Endodermal cell (in vitro differentiated cells): ENCODE measurements at regions not wholly inside any gene's neighbourhood (a gene's known extent, or its start where the extent isn't known, plus 50 kb on each side); places are given as distances from the start of the nearest gene placed in this dataset.

Source experiments
- DNase-seq: peaks from one replicate; pipeline ENCODE4 v3.0.0-alpha.2; 2017
- H3K27ac ChIP-seq: 2 replicates; pipeline ENCODE4 v1.5.1; 2013; ENCODE audit warnings: mild to moderate bottlenecking, low read depth, low read length, moderate library complexity
- H3K27me3 ChIP-seq: 2 replicates; pipeline ENCODE4 v1.6.1; 2013; ENCODE audit warnings: mild to moderate bottlenecking, low read length, moderate library complexity; ENCODE audit not compliant: insufficient read depth, control insufficient read depth, poor library complexity, severe bottlenecking
- H3K36me3 ChIP-seq: 2 replicates; pipeline ENCODE4 v1.7.0; 2013; ENCODE audit warnings: mild to moderate bottlenecking, low read length, moderate library complexity; ENCODE audit not compliant: control insufficient read depth, insufficient read depth
- H3K4me1 ChIP-seq: one replicate; pipeline ENCODE4 v1.7.0; 2013; ENCODE audit warnings: low read length; ENCODE audit not compliant: control insufficient read depth, insufficient read depth
- H3K4me3 ChIP-seq: 2 replicates; pipeline ENCODE4 v1.5.1; 2013; ENCODE audit warnings: mild to moderate bottlenecking, low read length, moderate library complexity
- H3K9ac ChIP-seq: 2 replicates; pipeline ENCODE4 v1.6.1; 2013; ENCODE audit warnings: mild to moderate bottlenecking, low read length, moderate library complexity; ENCODE audit not compliant: poor library complexity, severe bottlenecking; ENCODE audit errors: extremely low read depth
- H3K9me3 ChIP-seq: 2 replicates; pipeline ENCODE4 v1.6.1; 2013; ENCODE audit warnings: mild to moderate bottlenecking, low read length, moderate library complexity; ENCODE audit not compliant: control insufficient read depth
- H3K27ac Mint-ChIP-seq: 2 replicates; pipeline ENCODE4 v1.8.0; 2020; ENCODE audit warnings: mixed read lengths
- H3K27me3 Mint-ChIP-seq: 2 replicates; pipeline ENCODE4 v1.8.0; 2021; ENCODE audit warnings: mild to moderate bottlenecking, mixed read lengths; ENCODE audit not compliant: insufficient read depth
- H3K36me3 Mint-ChIP-seq: 2 replicates; pipeline ENCODE4 v1.8.0; 2020; ENCODE audit warnings: low read depth, mixed read lengths
- H3K4me1 Mint-ChIP-seq: 2 replicates; pipeline ENCODE4 v1.8.0; 2020; ENCODE audit warnings: mixed read lengths
- H3K4me3 Mint-ChIP-seq: 2 replicates; pipeline ENCODE4 v1.8.0; 2020; ENCODE audit warnings: mild to moderate bottlenecking, moderate library complexity, mixed read lengths
- H3K9me3 Mint-ChIP-seq: 2 replicates; pipeline ENCODE4 v1.8.0; 2020; ENCODE audit warnings: mild to moderate bottlenecking, mixed read lengths
- WGBS, 2 experiments: methylation state at CpG; one replicate each; pipeline versions ENCODE4 v1.1.5 to v1.1.7; 2013; ENCODE audit warnings: missing lambda C conversion rate in 2 of 2, mixed read lengths in 1 of 2; ENCODE audit not compliant: insufficient coverage in 1 of 2, insufficient read length in 1 of 2; 5-methylcytosine and 5-hydroxymethylcytosine counted together
- TF ChIP-seq, protein P1 (sequence below): fragments of 200-600 bp; sonication (generic); conservative IDR thresholded peaks from 2 replicates; pipeline ENCODE4 v1.5.0; 2021; ENCODE audit warnings: antibody characterized with exemption, mild to moderate bottlenecking

DNA sequence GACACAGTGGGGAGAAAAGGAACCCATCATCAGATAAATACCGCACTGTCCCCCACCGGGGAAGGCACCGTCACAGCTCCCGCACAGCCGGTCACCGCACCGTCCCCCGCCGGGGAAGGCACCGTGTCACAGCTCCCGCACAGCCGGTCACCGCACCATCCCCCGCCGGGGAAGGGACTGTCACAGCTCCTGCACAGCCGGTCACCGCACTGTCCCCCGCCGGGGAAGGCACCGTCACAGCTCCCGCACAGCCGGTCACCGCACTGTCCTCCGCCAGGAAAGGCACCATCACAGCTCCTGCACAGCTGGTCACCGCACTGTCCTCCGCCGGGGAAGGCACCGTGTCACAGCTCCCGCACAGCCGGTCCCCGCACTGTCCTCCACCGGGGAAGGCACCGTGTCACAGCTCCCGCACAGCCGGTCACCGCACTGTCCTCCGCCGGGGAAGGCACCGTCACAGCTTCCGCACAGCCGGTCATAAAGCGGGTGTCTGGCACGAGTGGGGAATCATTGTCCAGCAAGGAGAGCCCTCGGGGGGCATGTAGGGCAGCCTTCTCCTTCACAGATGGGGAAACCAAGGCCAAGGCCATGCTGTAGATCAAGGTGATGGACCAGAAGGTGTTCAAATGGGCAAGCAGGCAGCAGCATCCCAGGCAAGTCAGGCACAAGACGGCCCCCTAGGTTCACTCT lies 280.1 kb downstream of the NPHP4 start:
- Histone ChIP-seq H3K27ac (no peak overlapping the region), H3K9me3 (peaks cover 12% of the 10 kb centered on the region), H3K27me3 (no peaks in the 10 kb centered on the region), H3K36me3 (no peaks in the 10 kb centered on the region), H3K4me1 (no peaks in the 10 kb centered on the region), H3K4me3 (no peak overlapping the region), H3K9ac (no peak overlapping the region)
- no peaks in the 10 kb centered on the region for H3K4me1 Mint-ChIP-seq
- H3K4me3 Mint-ChIP-seq: no peak overlapping the region
- H3K36me3 Mint-ChIP-seq: peaks cover 2% of the 10 kb centered on the region
- peak; percentile 31 for DNase-seq
- no peak overlapping the region for H3K27ac Mint-ChIP-seq
- 95 to 97% methylated on average over 34 to 45 of the region's 45 CpGs for WGBS, 2 experiments
- H3K27me3 Mint-ChIP-seq: no peaks in the 10 kb centered on the region
- TF ChIP-seq, protein P1, sequence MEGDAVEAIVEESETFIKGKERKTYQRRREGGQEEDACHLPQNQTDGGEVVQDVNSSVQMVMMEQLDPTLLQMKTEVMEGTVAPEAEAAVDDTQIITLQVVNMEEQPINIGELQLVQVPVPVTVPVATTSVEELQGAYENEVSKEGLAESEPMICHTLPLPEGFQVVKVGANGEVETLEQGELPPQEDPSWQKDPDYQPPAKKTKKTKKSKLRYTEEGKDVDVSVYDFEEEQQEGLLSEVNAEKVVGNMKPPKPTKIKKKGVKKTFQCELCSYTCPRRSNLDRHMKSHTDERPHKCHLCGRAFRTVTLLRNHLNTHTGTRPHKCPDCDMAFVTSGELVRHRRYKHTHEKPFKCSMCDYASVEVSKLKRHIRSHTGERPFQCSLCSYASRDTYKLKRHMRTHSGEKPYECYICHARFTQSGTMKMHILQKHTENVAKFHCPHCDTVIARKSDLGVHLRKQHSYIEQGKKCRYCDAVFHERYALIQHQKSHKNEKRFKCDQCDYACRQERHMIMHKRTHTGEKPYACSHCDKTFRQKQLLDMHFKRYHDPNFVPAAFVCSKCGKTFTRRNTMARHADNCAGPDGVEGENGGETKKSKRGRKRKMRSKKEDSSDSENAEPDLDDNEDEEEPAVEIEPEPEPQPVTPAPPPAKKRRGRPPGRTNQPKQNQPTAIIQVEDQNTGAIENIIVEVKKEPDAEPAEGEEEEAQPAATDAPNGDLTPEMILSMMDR: no peak
- peaks cover 24% of the 10 kb centered on the region for H3K9me3 Mint-ChIP-seq

DNA sequence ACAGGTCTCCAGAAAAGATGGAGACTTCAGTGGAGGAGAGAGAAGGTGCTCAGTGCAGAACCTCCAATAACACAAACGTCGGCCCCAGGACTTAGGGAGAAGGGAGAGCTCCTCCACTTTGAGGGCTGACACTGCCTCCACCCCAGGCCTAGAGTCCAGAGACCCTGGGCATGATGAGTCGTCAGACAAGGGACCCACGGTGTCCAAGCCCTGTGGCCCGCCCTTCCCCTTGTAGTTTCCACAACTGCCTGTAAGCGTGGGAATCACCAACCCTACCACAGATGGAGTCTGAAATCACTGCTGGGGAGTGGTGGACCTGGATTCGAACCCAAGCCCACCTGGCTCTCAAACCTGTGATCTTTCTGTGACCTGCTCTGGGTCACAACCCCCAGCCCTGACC lies 281.1 kb downstream of the NPHP4 start:
- no peak overlapping the region for H3K27ac ChIP-seq

DNA sequence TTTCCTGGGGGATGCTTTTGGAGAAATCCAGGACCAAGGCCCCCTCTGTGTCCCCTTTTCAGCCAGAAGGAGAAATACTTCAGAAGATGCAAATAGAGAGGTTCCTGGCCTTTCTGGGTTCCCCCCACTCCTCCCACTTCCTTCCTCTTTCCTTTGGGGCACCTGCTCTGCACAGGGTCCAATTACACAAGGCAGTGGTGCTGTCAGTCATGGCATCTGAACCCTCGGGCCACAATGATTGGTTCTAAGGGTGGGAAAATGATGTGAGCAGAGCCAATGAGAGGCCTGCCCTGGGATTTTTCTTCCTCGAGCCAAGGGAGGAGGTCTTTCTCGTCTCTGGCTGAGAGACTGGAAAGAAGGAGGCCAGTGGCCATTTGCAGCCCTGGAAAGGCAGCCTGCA lies 282.2 kb downstream of the NPHP4 start:
- Histone ChIP-seq H3K9ac (no peak overlapping the region), H3K4me3 (no peak overlapping the region), H3K27me3 (no peaks in the 10 kb centered on the region), H3K4me1 (no peaks in the 10 kb centered on the region), H3K9me3 (peaks cover 1% of the 10 kb centered on the region), H3K36me3 (no peaks in the 10 kb centered on the region), H3K27ac (no peak overlapping the region)
- Mint-ChIP-seq H3K4me3 (no peak overlapping the region), H3K9me3 (peaks cover 15% of the 10 kb centered on the region), H3K27ac (no peak overlapping the region), H3K4me1 (no peaks in the 10 kb centered on the region), H3K36me3 (peaks cover 2% of the 10 kb centered on the region), H3K27me3 (no peaks in the 10 kb centered on the region)
- TF ChIP-seq, protein P1: no peak
- DNase-seq: peak; percentile 39
- 83 to 84% methylated on average over 2 to 3 of the region's 3 CpGs for WGBS, 2 experiments

More for the DNA sequence above, 281.1 kb downstream of the NPHP4 start:
- peaks cover 12% of the 10 kb centered on the region for H3K9me3 ChIP-seq
- peaks cover 2% of the 10 kb centered on the region for H3K36me3 Mint-ChIP-seq
- H3K4me3 Mint-ChIP-seq: no peak overlapping the region
- no peak overlapping the region for H3K4me3 ChIP-seq
- no peaks in the 10 kb centered on the region for H3K27me3 Mint-ChIP-seq
- peak; percentile 20 for DNase-seq
- TF ChIP-seq, protein P1: no peak
- WGBS, 2 experiments: 90 to 100% methylated on average over 3 to 7 of the region's 7 CpGs
- no peaks in the 10 kb centered on the region for H3K27me3 ChIP-seq
- H3K4me1 ChIP-seq: no peaks in the 10 kb centered on the region
- H3K9me3 Mint-ChIP-seq: peaks cover 24% of the 10 kb centered on the region
- no peaks in the 10 kb centered on the region for H3K4me1 Mint-ChIP-seq
- H3K27ac Mint-ChIP-seq: no peak overlapping the region
- no peaks in the 10 kb centered on the region for H3K36me3 ChIP-seq
- H3K9ac ChIP-seq: no peak overlapping the region
